HG03575 (cell line): ENCODE measurements at regions not wholly inside any gene's neighbourhood (a gene's known extent, or its start where the extent isn't known, plus 50 kb on each side); places are given as distances from the start of the nearest gene placed in this dataset.
"Not testable (repeated sequence)": the region's sequence is repeated elsewhere in the genome, so short reads cannot be mapped to it uniquely, and the experiment has no call there.

Source experiments
- ATAC-seq: cut with Tn5 transposase; IDR thresholded peaks from one replicate; pipeline ENCODE4 v1.9.1; 2021; ENCODE audit not compliant: unreplicated experiment, insufficient number of reproducible peaks, low FRiP score; ENCODE audit errors: extremely low read depth

DNA sequence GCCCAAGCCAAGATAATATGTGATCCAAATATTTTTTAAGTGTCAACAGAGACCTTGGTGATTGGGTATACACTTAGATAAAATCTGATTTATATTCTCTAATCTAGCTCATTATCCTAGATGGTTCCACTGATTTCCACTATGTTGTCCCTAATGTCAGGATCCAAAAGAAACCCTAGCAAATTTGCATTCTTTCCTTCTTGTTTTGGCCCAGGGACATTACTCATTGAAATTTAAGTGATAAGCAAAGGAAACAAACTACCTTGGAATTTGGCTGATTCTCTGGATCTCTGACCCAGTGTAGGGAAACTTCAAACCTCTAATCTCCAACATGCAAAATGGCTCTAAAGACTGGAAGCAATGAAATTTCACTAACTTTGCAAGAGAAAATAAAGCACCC is 179.8 kb upstream of the MEIS1 start:
- ATAC-seq = no peak

DNA sequence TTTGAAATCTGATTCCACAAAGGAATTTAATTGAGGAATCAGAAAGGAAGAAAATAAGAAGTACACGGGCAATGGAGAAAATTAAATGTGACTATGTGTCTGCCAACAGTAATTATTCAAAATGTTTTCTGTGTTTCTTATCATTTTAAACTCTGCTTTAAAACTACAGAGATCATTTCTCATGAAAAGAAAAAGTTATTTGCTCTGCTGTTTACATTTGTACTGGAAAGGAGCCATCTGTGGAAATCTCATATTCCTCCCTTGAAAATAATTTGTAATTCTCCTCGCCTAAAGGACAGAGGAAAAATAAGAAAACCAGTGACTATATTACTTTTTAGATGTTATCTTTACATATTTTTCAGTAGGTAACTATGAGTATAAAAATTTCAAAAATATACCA is 181.9 kb upstream of the MEIS1 start:
- no peak for ATAC-seq

DNA sequence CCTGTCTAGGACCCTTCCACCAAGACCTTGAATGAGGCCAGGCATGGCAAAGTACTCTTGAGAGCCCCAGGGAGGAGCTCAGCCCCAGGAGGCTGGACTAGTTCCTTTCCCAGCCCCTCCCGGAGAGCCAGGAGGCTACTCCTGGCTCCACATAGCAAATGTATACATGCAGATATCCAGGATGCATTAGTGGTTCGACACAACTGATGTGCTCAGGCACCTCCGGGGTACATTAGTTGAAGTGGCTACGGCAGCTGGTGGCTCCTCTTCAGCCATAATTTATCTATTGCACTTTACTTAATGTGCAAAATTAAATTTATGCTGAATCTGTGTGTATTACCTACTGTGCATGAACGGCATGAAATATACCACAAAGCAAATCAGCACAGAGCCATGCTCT is 182.8 kb upstream of the MEIS1 start:
- no peak for ATAC-seq

- ATAC-seq = no peak
Measured at GRCh38 chr2:66251573-66251972, 183.4 kb upstream of the MEIS1 start.

DNA sequence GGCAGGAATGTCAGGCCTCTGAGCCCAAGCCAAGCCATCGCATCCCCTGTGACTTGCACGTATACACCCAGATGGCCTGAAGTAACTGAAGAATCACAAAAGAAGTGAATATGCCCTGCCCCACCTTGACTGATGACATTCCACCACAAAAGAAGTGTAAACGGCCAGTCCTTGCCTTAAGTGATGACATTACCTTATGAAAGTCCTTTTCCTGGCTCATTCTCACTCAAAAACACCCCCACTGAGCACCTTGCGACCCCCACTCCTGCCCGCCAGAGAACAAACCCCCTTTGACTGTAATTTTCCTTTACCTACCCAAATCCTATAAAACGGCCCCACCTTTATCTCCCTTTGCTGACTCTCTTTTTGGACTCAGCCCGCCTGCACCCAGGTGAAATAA is 185.8 kb upstream of the MEIS1 start:
- ATAC-seq = not testable (repeated sequence)

DNA sequence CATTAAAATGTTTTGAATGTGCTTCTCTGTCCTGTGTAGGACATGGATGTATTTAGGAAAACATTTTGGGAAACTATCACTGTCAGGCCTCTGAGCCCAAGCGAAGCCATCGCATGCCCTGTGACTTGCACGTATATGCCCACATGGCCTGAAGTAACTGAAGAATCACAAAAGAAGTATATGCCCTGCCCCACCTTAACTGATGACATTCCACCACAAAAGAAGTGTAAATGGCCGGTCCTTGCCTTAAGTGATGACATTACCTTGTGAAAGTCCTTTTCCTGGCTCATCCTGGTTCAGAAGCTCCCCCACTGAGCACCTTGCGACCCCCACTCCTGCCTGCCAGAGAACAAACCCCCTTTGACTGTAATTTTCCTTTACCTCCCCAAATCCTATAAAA is 191.1 kb upstream of the MEIS1 start:
- not testable (repeated sequence) for ATAC-seq

DNA sequence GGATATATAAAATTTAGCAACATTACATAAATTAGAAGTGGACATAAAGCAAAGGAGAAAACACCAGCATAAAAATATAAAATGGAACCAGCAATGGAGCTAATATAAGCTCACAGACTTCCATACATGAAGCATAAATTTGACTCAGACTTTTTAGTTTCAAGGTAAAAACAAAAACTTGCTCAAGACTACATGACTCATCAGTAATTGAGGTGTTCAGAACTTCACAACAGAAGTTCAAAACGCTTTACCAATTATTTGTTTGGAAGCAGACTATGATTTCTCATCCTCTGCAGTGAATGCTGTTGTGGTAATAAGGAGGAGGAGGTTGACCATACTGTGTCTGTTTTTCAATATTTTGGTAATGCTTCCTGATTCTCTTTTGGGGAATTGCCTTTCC is 192.0 kb upstream of the MEIS1 start:
- not testable (repeated sequence) for ATAC-seq

GRCh38 chr2:66242099-66242789 is 192.7 kb upstream of the MEIS1 start:
- no peak for ATAC-seq

DNA sequence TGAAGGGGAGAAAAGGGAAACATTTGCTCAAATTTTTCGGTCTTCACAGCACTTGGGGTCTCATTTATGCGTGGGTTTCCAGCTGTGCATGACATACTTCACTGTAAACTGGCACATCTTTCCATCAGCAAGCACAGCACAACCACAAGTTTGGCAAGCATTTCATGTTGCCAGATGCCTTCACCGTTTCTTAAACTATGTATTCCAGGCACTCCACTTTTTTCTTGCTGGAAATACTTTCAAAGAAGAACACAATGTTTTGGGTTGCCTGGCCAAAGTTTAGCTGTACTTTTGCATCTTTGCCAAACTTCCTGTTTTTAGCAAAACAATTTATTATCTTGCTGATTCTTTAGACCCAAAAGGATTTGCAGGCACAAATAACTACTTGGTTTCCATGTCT is 194.6 kb upstream of the MEIS1 start:
- ATAC-seq = no peak

DNA sequence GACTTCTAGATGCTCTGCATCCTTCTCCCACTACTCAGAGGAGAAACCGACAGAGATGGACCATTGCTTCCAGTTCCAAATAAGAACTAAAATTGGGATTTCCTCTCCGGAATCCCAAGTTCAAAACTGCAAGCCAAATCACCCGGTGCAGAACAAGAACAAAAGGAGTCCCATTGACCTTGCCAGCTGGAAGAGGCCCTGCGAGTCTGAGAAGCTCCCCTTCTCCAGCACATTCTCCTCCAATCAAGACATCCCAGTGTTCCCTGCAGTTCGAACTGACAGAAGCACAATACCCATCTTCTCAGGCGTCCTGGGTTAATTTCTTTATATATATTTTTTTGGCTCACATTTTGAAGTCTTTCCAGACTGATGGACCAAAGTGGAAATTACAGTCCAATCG is 195.3 kb upstream of the MEIS1 start:
- no peak for ATAC-seq

DNA sequence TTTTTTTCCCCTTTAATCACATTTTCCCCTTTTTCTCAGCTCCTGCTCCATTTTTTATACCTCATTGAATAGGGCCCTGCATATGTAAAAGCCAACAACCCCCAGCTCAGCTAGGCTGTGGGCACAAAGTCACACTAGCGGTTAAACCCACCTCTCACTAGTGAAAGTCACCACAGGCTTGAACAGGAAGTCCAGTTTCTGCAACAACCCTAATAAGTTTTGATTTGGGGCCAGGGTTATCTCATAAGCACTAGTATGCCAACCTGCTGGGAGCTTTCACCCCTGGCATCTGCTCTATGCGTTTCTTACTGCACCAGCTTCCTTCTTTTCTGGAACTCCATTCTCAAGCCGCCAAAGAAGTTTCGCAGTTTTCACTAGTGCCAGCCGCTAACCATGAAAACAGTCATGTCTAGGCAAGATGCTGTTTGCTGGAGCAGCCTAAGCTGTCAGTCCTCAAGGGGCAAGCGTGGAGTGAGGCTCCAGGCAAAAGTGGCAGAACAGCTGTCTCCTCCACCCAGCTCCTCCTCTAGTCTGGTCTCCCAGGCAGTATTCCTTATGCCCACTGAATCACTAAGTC is 197.0 kb upstream of the MEIS1 start:
- no peak for ATAC-seq

- ATAC-seq = no peak
Measured at GRCh38 chr2:66236816-66237802, 197.8 kb upstream of the MEIS1 start.

DNA sequence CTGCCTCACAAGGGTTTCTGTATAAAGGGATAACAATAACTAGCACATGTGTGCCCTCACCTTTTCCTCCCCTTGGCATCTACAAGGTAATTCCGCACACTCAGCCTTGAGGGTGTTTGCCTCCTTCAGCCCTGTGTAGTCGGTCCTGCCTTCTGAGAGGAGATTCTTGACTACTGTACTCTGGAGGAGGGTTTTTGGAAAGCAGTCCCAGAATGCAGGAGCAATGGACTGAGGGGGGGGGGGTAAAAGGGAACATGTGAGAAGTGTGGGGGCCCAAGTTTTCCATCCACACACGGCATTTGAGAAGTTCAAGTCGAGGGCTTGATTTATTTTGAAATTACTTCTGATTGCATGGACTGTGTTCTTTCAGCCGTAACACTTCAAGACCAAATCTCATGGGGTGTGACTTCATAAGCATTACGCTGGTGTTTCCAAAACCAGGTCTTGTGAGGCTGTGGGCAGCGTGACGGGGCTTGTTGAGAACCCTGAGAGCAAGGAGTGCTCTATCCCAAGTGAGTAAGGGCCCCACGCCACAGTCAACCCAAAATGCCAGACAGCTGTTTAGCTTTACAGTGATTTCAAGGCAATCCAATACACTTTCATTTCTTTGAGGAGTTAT is 198.7 kb upstream of the MEIS1 start:
- ATAC-seq = no peak

DNA sequence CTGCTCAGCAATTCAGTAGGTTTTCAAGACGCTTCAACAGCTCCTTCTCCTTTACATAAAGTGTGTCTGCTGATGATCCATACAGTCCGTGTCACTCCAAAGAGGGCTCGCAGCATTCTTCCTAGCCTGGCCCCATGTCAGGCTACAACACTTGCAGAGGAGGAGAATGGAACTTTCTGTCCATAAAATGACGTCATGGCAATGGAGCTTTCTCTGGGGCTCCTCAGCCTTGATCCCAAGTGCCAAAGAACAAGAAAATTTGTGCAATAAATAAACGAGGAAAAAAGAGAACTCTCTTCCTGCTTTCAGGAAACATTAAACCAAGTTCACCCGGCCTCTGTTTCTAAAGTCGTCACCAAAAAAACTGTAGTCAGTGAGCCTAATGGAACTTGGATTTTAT is 199.5 kb upstream of the MEIS1 start:
- ATAC-seq = no peak

GRCh38 chr2:66233981-66234380 is 200.9 kb upstream of the MEIS1 start:
- ATAC-seq = no peak

GRCh38 chr2:66228128-66228547 is 206.8 kb upstream of the MEIS1 start:
- ATAC-seq = no peak

- ATAC-seq = no peak
Measured at GRCh38 chr2:66217039-66217585, 217.8 kb upstream of the MEIS1 start.

DNA sequence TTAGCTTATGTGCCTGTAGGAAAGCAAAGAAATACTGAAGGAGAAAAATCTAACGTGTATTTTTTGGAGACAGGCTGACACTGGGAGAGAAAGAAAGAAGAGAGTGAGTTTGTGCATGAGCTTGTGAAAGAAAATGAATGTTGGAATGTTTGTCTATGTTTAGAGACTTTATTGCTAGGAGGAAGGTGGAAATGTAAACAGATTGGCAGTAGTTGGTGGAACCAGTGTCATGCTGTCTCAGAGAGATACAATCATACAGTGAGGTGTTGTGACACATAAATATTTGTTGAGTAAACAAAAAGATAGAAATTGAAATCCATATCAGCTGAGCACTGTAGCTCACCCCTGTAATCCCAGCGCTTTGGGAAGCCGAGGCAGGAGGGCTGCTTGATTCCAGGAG is 222.2 kb upstream of the MEIS1 start:
- no peak for ATAC-seq

DNA sequence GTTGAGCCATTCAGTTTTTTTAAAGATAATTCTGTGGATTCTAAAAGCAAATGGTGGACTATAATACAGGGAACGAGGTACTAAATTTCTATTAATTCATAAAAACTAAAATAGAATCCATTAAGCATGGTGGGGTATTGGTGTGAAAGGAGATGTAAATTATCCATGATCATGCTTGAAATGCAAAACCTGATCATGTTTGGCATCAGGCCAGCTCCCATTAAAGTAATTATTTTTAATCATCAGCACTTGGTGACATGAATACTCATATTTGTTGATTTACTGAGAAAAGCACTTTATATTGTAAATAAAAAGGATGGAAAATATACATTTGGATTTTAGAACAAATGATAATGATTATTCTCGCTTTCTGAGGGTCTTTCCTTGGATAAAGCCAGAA is 232.3 kb upstream of the MEIS1 start:
- no peak for ATAC-seq
